Nephron progenitor cell (in vitro differentiated cells): ENCODE measurements at regions not wholly inside any gene's neighbourhood (a gene's known extent, or its start where the extent isn't known, plus 50 kb on each side); places are given as distances from the start of the nearest gene placed in this dataset.
"Not testable (repeated sequence)": the region's sequence is repeated elsewhere in the genome, so short reads cannot be mapped to it uniquely, and the experiment has no call there.

Experiments used
- DNase-seq: peaks from one replicate; pipeline ENCODE4 v3.0.0; 2021
- H3K27ac Mint-ChIP-seq: 2 replicates; pipeline ENCODE4 v1.8.0; 2021; ENCODE audit warnings: mild to moderate bottlenecking, moderate library complexity, mixed read lengths
- H3K27me3 Mint-ChIP-seq: 2 replicates; pipeline ENCODE4 v1.8.0; 2021; ENCODE audit warnings: mild to moderate bottlenecking, low read depth, mixed read lengths; ENCODE audit not compliant: poor library complexity
- H3K36me3 Mint-ChIP-seq: 2 replicates; pipeline ENCODE4 v1.8.0; 2021; ENCODE audit warnings: low read depth, mixed read lengths
- H3K4me1 Mint-ChIP-seq: 2 replicates; pipeline ENCODE4 v1.8.0; 2021; ENCODE audit warnings: mixed read lengths
- H3K4me3 Mint-ChIP-seq: 2 replicates; pipeline ENCODE4 v1.8.0; 2021; ENCODE audit warnings: mild to moderate bottlenecking, moderate library complexity, mixed read lengths
- H3K9me3 Mint-ChIP-seq: 2 replicates; pipeline ENCODE4 v1.8.0; 2021; ENCODE audit warnings: mild to moderate bottlenecking, moderate library complexity, mixed read lengths
- TF ChIP-seq, protein P1 (sequence below): fragments of 200-600 bp; sonication (generic); IDR thresholded peaks from 2 replicates; pipeline ENCODE4 v1.5.0; 2021; ENCODE audit warnings: antibody characterized with exemption

DNA sequence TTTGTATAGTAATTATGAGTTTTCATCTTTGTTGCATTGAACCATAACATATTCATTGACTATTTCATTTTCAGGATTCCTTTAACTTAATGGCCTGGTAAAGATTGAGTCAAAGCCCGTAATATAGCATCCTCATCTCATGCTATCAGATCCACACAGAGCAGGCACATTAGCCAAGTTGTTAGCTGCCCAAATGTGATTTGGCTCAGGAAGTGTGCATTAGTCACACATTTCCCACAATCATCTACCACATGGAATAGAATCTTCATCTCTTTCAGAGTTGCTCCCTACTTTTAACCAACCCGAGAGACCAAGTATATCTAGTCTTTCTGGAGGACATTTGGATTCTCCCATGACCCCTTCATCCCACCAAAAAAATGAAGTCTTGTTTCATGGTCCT lies 481.0 kb upstream of the PTGER4 start:
- H3K4me1 Mint-ChIP-seq = no peaks in the 10 kb centered on the region

GRCh38 chr5:40195574-40195973 lies 484.1 kb upstream of the PTGER4 start:
- not testable (repeated sequence) for H3K4me1 Mint-ChIP-seq, H3K4me3 Mint-ChIP-seq, H3K27me3 Mint-ChIP-seq, H3K36me3 Mint-ChIP-seq, H3K27ac Mint-ChIP-seq, H3K9me3 Mint-ChIP-seq, DNase-seq

More for the DNA sequence above, 481.0 kb upstream of the PTGER4 start:
- no peak for DNase-seq
- H3K36me3 Mint-ChIP-seq = no peaks in the 10 kb centered on the region
- H3K4me3 Mint-ChIP-seq = no peak overlapping the region
- TF ChIP-seq, protein P1, sequence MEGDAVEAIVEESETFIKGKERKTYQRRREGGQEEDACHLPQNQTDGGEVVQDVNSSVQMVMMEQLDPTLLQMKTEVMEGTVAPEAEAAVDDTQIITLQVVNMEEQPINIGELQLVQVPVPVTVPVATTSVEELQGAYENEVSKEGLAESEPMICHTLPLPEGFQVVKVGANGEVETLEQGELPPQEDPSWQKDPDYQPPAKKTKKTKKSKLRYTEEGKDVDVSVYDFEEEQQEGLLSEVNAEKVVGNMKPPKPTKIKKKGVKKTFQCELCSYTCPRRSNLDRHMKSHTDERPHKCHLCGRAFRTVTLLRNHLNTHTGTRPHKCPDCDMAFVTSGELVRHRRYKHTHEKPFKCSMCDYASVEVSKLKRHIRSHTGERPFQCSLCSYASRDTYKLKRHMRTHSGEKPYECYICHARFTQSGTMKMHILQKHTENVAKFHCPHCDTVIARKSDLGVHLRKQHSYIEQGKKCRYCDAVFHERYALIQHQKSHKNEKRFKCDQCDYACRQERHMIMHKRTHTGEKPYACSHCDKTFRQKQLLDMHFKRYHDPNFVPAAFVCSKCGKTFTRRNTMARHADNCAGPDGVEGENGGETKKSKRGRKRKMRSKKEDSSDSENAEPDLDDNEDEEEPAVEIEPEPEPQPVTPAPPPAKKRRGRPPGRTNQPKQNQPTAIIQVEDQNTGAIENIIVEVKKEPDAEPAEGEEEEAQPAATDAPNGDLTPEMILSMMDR = no peak
- no peak overlapping the region for H3K27ac Mint-ChIP-seq
- H3K27me3 Mint-ChIP-seq = no peaks in the 10 kb centered on the region
- H3K9me3 Mint-ChIP-seq = no peaks in the 10 kb centered on the region

DNA sequence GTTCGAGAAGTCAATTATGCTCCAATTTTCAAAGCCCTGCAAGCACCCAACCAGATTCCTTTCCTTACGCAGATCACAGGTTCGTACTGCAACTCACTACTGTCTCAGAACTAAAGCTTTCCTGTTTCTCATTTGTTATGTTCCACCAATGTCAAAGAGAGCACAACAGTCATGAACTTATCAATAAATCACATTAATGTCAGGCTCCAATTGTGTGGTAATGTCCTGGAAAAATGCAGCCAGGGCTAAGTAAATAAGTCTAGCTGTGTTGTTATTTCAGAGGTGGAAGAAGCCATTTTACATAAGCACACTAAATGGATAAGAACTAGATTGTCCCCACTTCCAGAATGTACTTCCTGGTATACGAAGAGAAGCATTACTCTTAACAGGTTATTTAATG lies 488.6 kb upstream of the PTGER4 start:
- Mint-ChIP-seq H3K4me3 (no peak overlapping the region), H3K9me3 (no peaks in the 10 kb centered on the region), H3K4me1 (no peaks in the 10 kb centered on the region), H3K27ac (no peak overlapping the region), H3K27me3 (no peaks in the 10 kb centered on the region), H3K36me3 (no peaks in the 10 kb centered on the region)
- TF ChIP-seq, protein P1 = no peak
- no peak for DNase-seq

- H3K4me3 Mint-ChIP-seq = no peak overlapping the region
- no peak for DNase-seq
- H3K27me3 Mint-ChIP-seq = peaks cover 4% of the 10 kb centered on the region
- peaks cover 51% of the 10 kb centered on the region for H3K9me3 Mint-ChIP-seq
- no peaks in the 10 kb centered on the region for H3K4me1 Mint-ChIP-seq
- no peaks in the 10 kb centered on the region for H3K36me3 Mint-ChIP-seq
- no peak overlapping the region for H3K27ac Mint-ChIP-seq
- TF ChIP-seq, protein P1 = no peak
Measured at GRCh38 chr5:40172721-40173120, 507.0 kb upstream of the PTGER4 start.

DNA sequence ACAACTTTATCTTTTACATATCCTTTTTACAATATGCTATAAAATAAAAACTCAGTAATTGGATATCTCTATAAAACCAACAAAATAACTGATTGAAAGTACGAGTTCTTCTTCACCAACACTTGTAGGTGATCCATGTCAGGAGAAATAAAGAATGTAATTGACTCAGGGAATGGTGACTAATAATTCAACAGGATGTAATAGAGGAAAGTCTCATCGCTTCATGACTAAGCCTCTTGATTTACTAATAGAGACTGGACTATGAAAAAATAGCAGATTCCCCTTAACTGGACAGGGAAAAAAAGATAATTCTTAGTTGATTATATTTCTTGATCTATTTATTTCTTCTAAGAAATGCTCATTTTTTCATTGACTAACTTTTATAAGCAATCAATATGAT lies 507.7 kb upstream of the PTGER4 start:
- peaks cover 4% of the 10 kb centered on the region for H3K27me3 Mint-ChIP-seq
- no peak overlapping the region for H3K27ac Mint-ChIP-seq
- H3K4me1 Mint-ChIP-seq = no peaks in the 10 kb centered on the region
- TF ChIP-seq, protein P1 = no peak
- no peak for DNase-seq
- peaks cover 52% of the 10 kb centered on the region for H3K9me3 Mint-ChIP-seq
- H3K36me3 Mint-ChIP-seq = no peaks in the 10 kb centered on the region
- H3K4me3 Mint-ChIP-seq = no peak overlapping the region

DNA sequence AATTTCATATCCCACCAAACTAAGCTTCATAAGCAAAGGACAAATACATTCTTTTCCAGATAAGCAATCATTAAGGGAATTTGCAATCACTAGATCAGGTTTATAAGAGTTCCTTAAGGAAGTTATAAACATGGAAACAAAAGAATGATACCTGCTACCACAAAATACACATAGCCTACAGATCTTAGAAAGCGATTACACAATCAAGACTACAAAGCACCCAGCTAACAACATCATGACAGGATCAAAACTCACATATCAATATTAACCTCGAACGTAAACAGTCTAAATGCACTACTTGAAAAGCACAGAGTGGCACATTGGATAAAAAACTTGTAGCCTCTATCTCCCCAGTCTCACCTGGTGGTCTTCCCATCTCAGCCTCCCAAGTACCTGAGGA lies 512.4 kb upstream of the PTGER4 start:
- DNase-seq = no peak
- Mint-ChIP-seq H3K4me3 (no peak overlapping the region), H3K9me3 (peaks cover 27% of the 10 kb centered on the region)

More for the DNA sequence above, 512.4 kb upstream of the PTGER4 start:
- no peak overlapping the region for H3K27ac Mint-ChIP-seq
- peaks cover 5% of the 10 kb centered on the region for H3K4me1 Mint-ChIP-seq
- TF ChIP-seq, protein P1 = no peak
- H3K27me3 Mint-ChIP-seq = peaks cover 8% of the 10 kb centered on the region
- H3K36me3 Mint-ChIP-seq = no peaks in the 10 kb centered on the region
